GM04503 (cell line): ENCODE measurements at regions not wholly inside any gene's neighbourhood (a gene's known extent, or its start where the extent isn't known, plus 50 kb on each side); places are given as distances from the start of the nearest gene placed in this dataset.
A peak's percentile ranks its signal among the peaks of the same experiment; 100 is the strongest.

Source experiments
- DNase-seq: peaks from one replicate; pipeline ENCODE4 v3.0.0-alpha.2; 2012; ENCODE audit warnings: low read depth

GRCh38 chr4:83855044-83855443, 319.1 kb downstream of the GPAT3 start:
- peak; percentile 88 for DNase-seq

- peak; percentile 55 for DNase-seq
These were observed 316.2 kb downstream of the GPAT3 start for GRCh38 chr4:83852085-83852451.

GRCh38 chr4:83851261-83852084, 315.6 kb downstream of the GPAT3 start:
- DNase-seq, result no peak

- no peak for DNase-seq
These were observed 314.5 kb downstream of the GPAT3 start for GRCh38 chr4:83850435-83850834.

- DNase-seq, result no peak
These were observed 310.4 kb downstream of the GPAT3 start for GRCh38 chr4:83846193-83846830.

- no peak for DNase-seq
These were observed 303.7 kb downstream of the GPAT3 start for GRCh38 chr4:83839615-83840014.

- DNase-seq, result no peak
These were observed 301.9 kb downstream of the GPAT3 start for GRCh38 chr4:83837614-83838308.

GRCh38 chr4:83833920-83834319, 298.0 kb downstream of the GPAT3 start:
- no peak for DNase-seq

- DNase-seq, result no peak
These were observed 296.4 kb downstream of the GPAT3 start for GRCh38 chr4:83832110-83832825.

- DNase-seq, result peak; percentile 18
These were observed 295.7 kb downstream of the GPAT3 start for GRCh38 chr4:83831588-83831987.

GRCh38 chr4:83830138-83830888, 294.4 kb downstream of the GPAT3 start:
- no peak for DNase-seq

- DNase-seq, result no peak
These were observed 292.7 kb downstream of the GPAT3 start for GRCh38 chr4:83828601-83829000.

- DNase-seq, result no peak
These were observed 285.6 kb downstream of the GPAT3 start for GRCh38 chr4:83821493-83821892.

GRCh38 chr4:83819582-83819981, 283.7 kb downstream of the GPAT3 start:
- no peak for DNase-seq

GRCh38 chr4:83810428-83810827, 274.5 kb downstream of the GPAT3 start:
- no peak for DNase-seq

GRCh38 chr4:83809581-83809980, 273.7 kb downstream of the GPAT3 start:
- DNase-seq, result no peak

- DNase-seq, result no peak
These were observed 257.6 kb downstream of the GPAT3 start for GRCh38 chr4:83793481-83793880.

GRCh38 chr4:83785891-83786290, 250.0 kb downstream of the GPAT3 start:
- peak; percentile 21 for DNase-seq

- no peak for DNase-seq
These were observed 247.3 kb downstream of the GPAT3 start for GRCh38 chr4:83783215-83783614.

- DNase-seq, result no peak
These were observed 246.7 kb downstream of the GPAT3 start for GRCh38 chr4:83782591-83782990.

- no peak for DNase-seq
These were observed 245.5 kb downstream of the GPAT3 start for GRCh38 chr4:83781434-83781833.
